GM12874 (cell line): ENCODE measurements at regions not wholly inside any gene's neighbourhood (a gene's known extent, or its start where the extent isn't known, plus 50 kb on each side); places are given as distances from the start of the nearest gene placed in this dataset.

Experiments
- CTCF ChIP-seq: IDR thresholded peaks from 2 replicates; pipeline ENCODE4 v1.5.1; 2011; ENCODE audit warnings: low read depth, mild to moderate bottlenecking, control low read depth, low read length, moderate library complexity; ENCODE audit not compliant: insufficient read depth

GRCh38 chr5:91264311-91265051, 118.6 kb downstream of the ARRDC3 start:
- no peak for TF ChIP-seq CTCF

- no peak for TF ChIP-seq CTCF
These were observed 119.2 kb downstream of the ARRDC3 start for GRCh38 chr5:91263898-91264297.

- TF ChIP-seq CTCF: no peak
These were observed 125.8 kb downstream of the ARRDC3 start for GRCh38 chr5:91257301-91257700.

GRCh38 chr5:91256142-91256524, 127.0 kb downstream of the ARRDC3 start:
- TF ChIP-seq CTCF: no peak

GRCh38 chr5:91255396-91256141, 127.5 kb downstream of the ARRDC3 start:
- no peak for TF ChIP-seq CTCF

- TF ChIP-seq CTCF: no peak
These were observed 130.2 kb downstream of the ARRDC3 start for GRCh38 chr5:91252916-91253315.

GRCh38 chr5:91245871-91246270, 137.2 kb downstream of the ARRDC3 start:
- TF ChIP-seq CTCF: no peak
